Right lobe of liver (tissue), 6 donors: ENCODE measurements at regions not wholly inside any gene's neighbourhood (a gene's known extent, or its start where the extent isn't known, plus 50 kb on each side); places are given as distances from the start of the nearest gene placed in this dataset.

Experiments used
- ATAC-seq, 4 donors: fragments of 200-7000 bp; cut with Tn5 transposase; one replicate each; pipeline ENCODE4 v1.9.1; 2020; ENCODE audit warnings: mild to moderate bottlenecking in 4 of 4, moderate library complexity in 4 of 4
- DNase-seq, 3 donors: peaks; one replicate each; pipeline ENCODE4 v3.0.0-alpha.2; 2020
- H3K27ac ChIP-seq, 3 donors: fragments of 200-600 bp; one replicate each; pipeline ENCODE4 v1.8.0; 2022
- H3K27me3 ChIP-seq, 2 donors: fragments of 200-600 bp; one replicate each; pipeline ENCODE4 v1.8.0; 2022
- H3K36me3 ChIP-seq, 4 donors: fragments of 200-600 bp; sonication (generic) in 1 of 4; one replicate each; pipeline versions ENCODE4 v1.5.1 to v1.8.0; 2017 to 2022; ENCODE audit warnings: control low read depth in 1 of 4
- H3K4me1 ChIP-seq, 4 donors: fragments of 200-600 bp; sonication (generic) in 1 of 4; one replicate each; pipeline versions ENCODE4 v1.5.1 to v1.8.0; 2017 to 2022; ENCODE audit warnings: control low read depth in 1 of 4
- H3K4me3 ChIP-seq, 3 donors: fragments of 200-600 bp; one replicate each; pipeline ENCODE4 v1.8.0; 2022
- H3K9me3 ChIP-seq, 4 donors: fragments of 200-600 bp; sonication (generic) in 1 of 4; one replicate each; pipeline versions ENCODE4 v1.5.1 to v1.8.0; 2017 to 2022; ENCODE audit warnings: control low read depth in 1 of 4
- POLR2A ChIP-seq: fragments of 450-650 bp; IDR thresholded peaks from one replicate; pipeline ENCODE4 v1.6.1; 2017; ENCODE audit warnings: antibody characterized with exemption, mild to moderate bottlenecking
- WGBS: methylation state at CpG from one replicate; pipeline ENCODE4 v1.1.6; 2018; ENCODE audit warnings: low coverage, low lambda C conversion rate; ENCODE audit not compliant: insufficient coverage; ENCODE audit errors: missing lambda C conversion rate; 5-methylcytosine and 5-hydroxymethylcytosine counted together
- intact Hi-C, 2 donors: fragments of 100-400 bp; cut with DNase I; formaldehyde crosslinking; loops; one replicate each; pipeline versions ENCODE4 v1.11.2 to v1.14.1; 2022
- TF ChIP-seq, protein P1 (sequence below), 4 donors: fragments of 200-600 bp in 3 of 4; fragments of 450-650 bp in 1 of 4; IDR thresholded peaks; one replicate each; pipeline versions ENCODE4 v1.5.1 to v1.8.0; 2016 to 2022; ENCODE audit warnings: antibody characterized with exemption in 4 of 4, mild to moderate bottlenecking in 2 of 4
- donor health status: DM: no; HTN: yes; CAD: no.
- donor health status: DM: no; HTN: no; CAD: no.
- donor health status: DM: no; HTN: no; CAD: no.
- donor health status: DM: no; HTN: yes; CAD: no.
- donor health status: DM: no; HTN: yes; CAD: no.

GRCh38 chr13:44058624-44059215 lies 179.0 kb downstream of the LACC1 start:
- 68% methylated on average over 1 of the region's 1 CpG for WGBS
- Histone ChIP-seq H3K9me3 (no peaks in the 10 kb centered on the region), H3K27me3 (no peaks in the 10 kb centered on the region), H3K27ac (no peak overlapping the region), H3K36me3 (no peaks in the 10 kb centered on the region), H3K4me3 (no peak overlapping the region), H3K4me1 (peaks cover 0 to 12% (median 0%) of the 10 kb centered on the region in 4 donors)
- intact Hi-C loops = no loop called here
- ATAC-seq = no peak
- TF ChIP-seq, protein P1, sequence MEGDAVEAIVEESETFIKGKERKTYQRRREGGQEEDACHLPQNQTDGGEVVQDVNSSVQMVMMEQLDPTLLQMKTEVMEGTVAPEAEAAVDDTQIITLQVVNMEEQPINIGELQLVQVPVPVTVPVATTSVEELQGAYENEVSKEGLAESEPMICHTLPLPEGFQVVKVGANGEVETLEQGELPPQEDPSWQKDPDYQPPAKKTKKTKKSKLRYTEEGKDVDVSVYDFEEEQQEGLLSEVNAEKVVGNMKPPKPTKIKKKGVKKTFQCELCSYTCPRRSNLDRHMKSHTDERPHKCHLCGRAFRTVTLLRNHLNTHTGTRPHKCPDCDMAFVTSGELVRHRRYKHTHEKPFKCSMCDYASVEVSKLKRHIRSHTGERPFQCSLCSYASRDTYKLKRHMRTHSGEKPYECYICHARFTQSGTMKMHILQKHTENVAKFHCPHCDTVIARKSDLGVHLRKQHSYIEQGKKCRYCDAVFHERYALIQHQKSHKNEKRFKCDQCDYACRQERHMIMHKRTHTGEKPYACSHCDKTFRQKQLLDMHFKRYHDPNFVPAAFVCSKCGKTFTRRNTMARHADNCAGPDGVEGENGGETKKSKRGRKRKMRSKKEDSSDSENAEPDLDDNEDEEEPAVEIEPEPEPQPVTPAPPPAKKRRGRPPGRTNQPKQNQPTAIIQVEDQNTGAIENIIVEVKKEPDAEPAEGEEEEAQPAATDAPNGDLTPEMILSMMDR (IDR thresholded peaks at IDR 0.05) = no peak
- DNase-seq = no peak

GRCh38 chr13:44061876-44062275 lies 182.2 kb downstream of the LACC1 start:
- Histone ChIP-seq H3K4me3 (no peak overlapping the region), H3K4me1 (no peaks in the 10 kb centered on the region), H3K27me3 (no peaks in the 10 kb centered on the region), H3K36me3 (no peaks in the 10 kb centered on the region), H3K27ac (no peak overlapping the region), H3K9me3 (no peaks in the 10 kb centered on the region)
- DNase-seq (no peak), ATAC-seq (no peak)
- intact Hi-C loops = no loop called here
- TF ChIP-seq POLR2A = no peak
- TF ChIP-seq, protein P1 (IDR thresholded peaks at IDR 0.05) = no peak
- whole genome bisulfite sequencing = 94% methylated on average over 2 of the region's 3 CpGs

GRCh38 chr13:44063467-44063866 lies 183.8 kb downstream of the LACC1 start:
- intact Hi-C loops = no loop called here
- no peak for DNase-seq
- Histone ChIP-seq H3K4me3 (no peak overlapping the region), H3K36me3 (no peaks in the 10 kb centered on the region), H3K27ac (no peak overlapping the region), H3K4me1 (no peaks in the 10 kb centered on the region), H3K27me3 (no peaks in the 10 kb centered on the region), H3K9me3 (no peaks in the 10 kb centered on the region)
- TF ChIP-seq POLR2A = no peak
- TF ChIP-seq, protein P1 (IDR thresholded peaks at IDR 0.05) = no peak
- ATAC-seq = no peak
- 95% methylated on average over 2 of the region's 2 CpGs for WGBS

- H3K4me3 ChIP-seq = no peak overlapping the region
- 82% methylated on average over 2 of the region's 2 CpGs for WGBS
- no peaks in the 10 kb centered on the region for H3K4me1 ChIP-seq
- no peaks in the 10 kb centered on the region for H3K9me3 ChIP-seq
- TF ChIP-seq, protein P1 (IDR thresholded peaks at IDR 0.05) = no peak
- no peak for TF ChIP-seq POLR2A
- intact Hi-C loops = no loop called here
- DNase-seq = no peak
- no peak for ATAC-seq
- no peak overlapping the region for H3K27ac ChIP-seq
- H3K36me3 ChIP-seq = no peaks in the 10 kb centered on the region
- no peaks in the 10 kb centered on the region for H3K27me3 ChIP-seq
Measured at GRCh38 chr13:44063881-44064280, 184.2 kb downstream of the LACC1 start.

- Histone ChIP-seq H3K9me3 (no peaks in the 10 kb centered on the region), H3K36me3 (no peaks in the 10 kb centered on the region), H3K27ac (no peak overlapping the region), H3K27me3 (no peaks in the 10 kb centered on the region), H3K4me3 (no peak overlapping the region), H3K4me1 (no peaks in the 10 kb centered on the region)
- no CpG with 5 or more reads among the region's 2 CpGs for WGBS
- no peak for ATAC-seq
- DNase-seq = no peak
- TF ChIP-seq, protein P1 (IDR thresholded peaks at IDR 0.05) = no peak
- no peak for TF ChIP-seq POLR2A
- intact Hi-C loops = no loop called here
Measured at GRCh38 chr13:44064357-44064756, 184.7 kb downstream of the LACC1 start.
